ENCODE measurements at regions not wholly inside any gene's neighbourhood (a gene's known extent, or its start where the extent isn't known, plus 50 kb on each side); places are given as distances from the start of the nearest gene placed in this dataset.
A peak's percentile ranks its signal among the peaks of the same experiment; 100 is the strongest.

DNA sequence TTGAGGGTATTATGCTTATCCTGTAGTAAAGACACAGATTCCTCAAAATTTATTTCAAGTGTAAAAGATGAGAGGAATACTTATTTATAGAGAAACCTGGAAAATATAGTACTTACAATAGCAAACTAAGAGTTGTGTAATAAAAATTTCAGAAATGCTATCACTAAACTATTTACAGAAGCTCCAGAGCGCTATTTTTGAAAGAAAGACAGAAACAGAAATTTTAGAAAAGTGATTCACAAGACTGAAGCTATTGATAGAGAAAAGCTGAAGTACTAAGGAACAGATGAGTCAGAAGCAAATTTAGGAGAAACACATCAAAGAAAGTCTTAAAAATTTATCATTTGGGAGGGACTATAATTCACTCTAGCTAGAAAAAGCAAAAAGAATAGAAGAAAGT, 1174.2 kb downstream of the DIAPH3 start:
- Histone ChIP-seq H3K4me3 (no peak overlapping the region), H3K4me1 (replicated peaks) (no peaks in the 10 kb centered on the region), H3K36me3 (no peaks in the 10 kb centered on the region), H3K9me3 (no peaks in the 10 kb centered on the region), H3K27ac (no peak overlapping the region), H3K27me3 (replicated peaks; ENCODE audit: insufficient read depth) (no peaks in the 10 kb centered on the region)
- 93% methylated on average over 1 of the region's 1 CpG for WGBS
- intact Hi-C loops (cut with DNase I): no loop called here
- no peak for DNase-seq (ENCODE audit: low spot score)
- TF ChIP-seq, protein P1, sequence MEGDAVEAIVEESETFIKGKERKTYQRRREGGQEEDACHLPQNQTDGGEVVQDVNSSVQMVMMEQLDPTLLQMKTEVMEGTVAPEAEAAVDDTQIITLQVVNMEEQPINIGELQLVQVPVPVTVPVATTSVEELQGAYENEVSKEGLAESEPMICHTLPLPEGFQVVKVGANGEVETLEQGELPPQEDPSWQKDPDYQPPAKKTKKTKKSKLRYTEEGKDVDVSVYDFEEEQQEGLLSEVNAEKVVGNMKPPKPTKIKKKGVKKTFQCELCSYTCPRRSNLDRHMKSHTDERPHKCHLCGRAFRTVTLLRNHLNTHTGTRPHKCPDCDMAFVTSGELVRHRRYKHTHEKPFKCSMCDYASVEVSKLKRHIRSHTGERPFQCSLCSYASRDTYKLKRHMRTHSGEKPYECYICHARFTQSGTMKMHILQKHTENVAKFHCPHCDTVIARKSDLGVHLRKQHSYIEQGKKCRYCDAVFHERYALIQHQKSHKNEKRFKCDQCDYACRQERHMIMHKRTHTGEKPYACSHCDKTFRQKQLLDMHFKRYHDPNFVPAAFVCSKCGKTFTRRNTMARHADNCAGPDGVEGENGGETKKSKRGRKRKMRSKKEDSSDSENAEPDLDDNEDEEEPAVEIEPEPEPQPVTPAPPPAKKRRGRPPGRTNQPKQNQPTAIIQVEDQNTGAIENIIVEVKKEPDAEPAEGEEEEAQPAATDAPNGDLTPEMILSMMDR (IDR thresholded peaks at IDR 0.05): no peak
- TF ChIP-seq POLR2AphosphoS5 (IDR thresholded peaks at IDR 0.05) (no peak), POLR2A (IDR thresholded peaks at IDR 0.05) (no peak)

DNA sequence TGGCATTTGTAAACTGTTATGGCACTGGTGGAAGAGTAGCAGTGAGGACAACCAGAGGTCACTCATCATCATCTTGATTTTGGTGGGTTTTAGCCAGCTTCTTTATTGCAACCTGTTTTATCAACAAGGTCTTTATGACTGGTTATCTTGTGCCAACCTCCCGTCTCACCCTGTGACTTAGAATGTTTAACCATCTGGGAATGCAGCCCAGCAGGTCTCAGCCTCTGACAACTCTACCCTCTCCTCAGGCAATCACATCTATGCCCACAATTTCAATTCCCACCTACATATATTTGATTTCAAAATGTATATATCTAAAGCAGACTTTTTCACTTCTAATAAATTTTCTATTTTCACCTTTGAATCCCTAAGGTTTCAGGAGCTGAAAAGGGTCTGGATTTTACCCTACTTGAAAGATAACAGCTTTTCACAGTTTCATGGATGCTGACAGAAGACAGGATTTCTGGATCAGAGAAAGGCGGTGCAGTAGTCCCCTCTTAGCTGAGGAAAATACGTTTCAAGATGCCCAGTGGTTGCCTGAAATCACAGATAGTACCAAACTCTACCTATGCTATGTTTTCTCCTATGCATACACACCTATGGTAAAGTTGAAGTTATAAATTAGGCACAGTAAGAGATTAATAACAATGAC, 1171.8 kb downstream of the DIAPH3 start:
- no peaks in the 10 kb centered on the region for H3K36me3 ChIP-seq
- H3K4me1 ChIP-seq (replicated peaks): no peaks in the 10 kb centered on the region
- WGBS: 39% methylated on average over 3 of the region's 3 CpGs
- no peaks in the 10 kb centered on the region for H3K9me3 ChIP-seq
- no peak overlapping the region for H3K27ac ChIP-seq
- no peaks in the 10 kb centered on the region for H3K27me3 ChIP-seq (replicated peaks; ENCODE audit: insufficient read depth)
- TF ChIP-seq POLR2AphosphoS5 (IDR thresholded peaks at IDR 0.05) (no peak), POLR2A (IDR thresholded peaks at IDR 0.05) (no peak)
- TF ChIP-seq, protein P1 (IDR thresholded peaks at IDR 0.05): no peak
- no peak overlapping the region for H3K4me3 ChIP-seq
- intact Hi-C loops (cut with DNase I): no loop called here
- DNase-seq (ENCODE audit: low spot score): peak; percentile 6

DNA sequence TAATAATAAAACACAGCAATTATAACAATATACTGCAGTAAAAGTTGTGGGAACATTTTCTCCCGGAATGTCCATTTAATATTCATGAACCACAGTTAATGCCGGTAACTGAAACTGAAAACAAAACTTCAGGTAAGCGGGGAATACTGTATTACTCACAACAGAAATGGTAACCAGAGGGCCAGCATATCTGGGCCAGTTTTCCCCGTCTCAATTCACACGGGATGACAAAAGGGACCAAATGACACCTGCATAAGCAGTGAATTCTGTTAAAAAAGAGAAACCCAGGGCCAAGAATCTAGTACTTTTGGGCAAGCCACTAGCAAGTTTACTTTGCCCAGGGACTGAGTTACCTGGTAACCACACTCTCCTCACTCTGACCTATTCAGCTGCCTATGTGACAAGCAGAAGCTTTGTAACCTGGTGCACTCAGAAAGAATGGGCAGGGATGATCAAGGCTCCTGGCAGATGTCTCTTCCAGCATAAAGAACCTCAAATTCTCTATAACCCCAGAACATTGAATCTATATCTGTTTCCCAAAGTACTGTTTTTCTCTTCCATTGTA, 1171.2 kb downstream of the DIAPH3 start:
- intact Hi-C loops (cut with DNase I): no loop called here
- Histone ChIP-seq H3K9me3 (no peaks in the 10 kb centered on the region), H3K4me3 (no peak overlapping the region), H3K36me3 (no peaks in the 10 kb centered on the region), H3K27me3 (replicated peaks; ENCODE audit: insufficient read depth) (no peaks in the 10 kb centered on the region), H3K27ac (no peak overlapping the region), H3K4me1 (replicated peaks) (no peaks in the 10 kb centered on the region)
- TF ChIP-seq, protein P1 (IDR thresholded peaks at IDR 0.05): no peak
- TF ChIP-seq POLR2A (IDR thresholded peaks at IDR 0.05): no peak
- TF ChIP-seq POLR2AphosphoS5 (IDR thresholded peaks at IDR 0.05): no peak
- WGBS: 73% methylated on average over 5 of the region's 5 CpGs
- DNase-seq (ENCODE audit: low spot score): no peak

DNA sequence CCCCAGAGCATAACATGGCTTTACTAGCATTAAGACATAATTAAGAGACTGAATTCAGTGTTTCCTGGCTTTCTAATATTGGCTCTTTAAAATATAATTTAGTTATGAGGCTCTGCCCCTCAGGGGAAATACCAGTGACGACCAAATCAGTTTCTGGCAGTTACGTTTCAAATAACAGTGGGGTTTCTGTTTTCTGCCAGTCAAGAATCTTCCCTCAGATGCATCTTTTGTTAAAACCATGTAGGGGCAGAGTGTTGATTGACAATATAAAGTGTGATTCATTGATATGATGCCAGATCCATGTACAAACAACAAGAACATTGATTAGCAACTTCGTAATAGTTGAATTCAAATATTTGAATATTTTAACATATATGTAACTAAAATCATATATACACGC, 1169.7 kb downstream of the DIAPH3 start:
- Histone ChIP-seq H3K36me3 (no peaks in the 10 kb centered on the region), H3K4me3 (no peak overlapping the region), H3K27me3 (replicated peaks; ENCODE audit: insufficient read depth) (no peaks in the 10 kb centered on the region), H3K9me3 (no peaks in the 10 kb centered on the region), H3K4me1 (replicated peaks) (no peaks in the 10 kb centered on the region), H3K27ac (no peak overlapping the region)
- DNase-seq (ENCODE audit: low spot score): no peak
- intact Hi-C loops (cut with DNase I): no loop called here
- WGBS: 68% methylated on average over 4 of the region's 4 CpGs
- TF ChIP-seq, protein P1 (IDR thresholded peaks at IDR 0.05): no peak

DNA sequence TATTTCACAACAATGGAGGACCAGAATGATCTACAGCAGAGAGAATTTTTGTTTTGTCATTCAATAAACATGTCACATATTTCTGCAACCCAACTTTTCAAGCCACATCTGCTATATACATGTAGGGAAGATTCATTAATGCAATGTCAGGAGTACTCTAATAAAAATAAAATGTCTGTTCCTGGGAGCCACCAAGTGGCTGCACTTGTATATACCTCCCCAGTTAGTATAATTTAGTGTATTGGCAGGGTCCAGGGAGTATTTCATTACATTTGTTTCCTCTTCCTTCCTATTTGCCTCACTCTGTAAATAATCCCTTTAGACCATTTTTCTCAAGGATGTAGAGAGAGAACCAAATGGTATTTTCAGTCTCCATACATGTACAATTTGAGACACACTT, 1169.0 kb downstream of the DIAPH3 start:
- Histone ChIP-seq H3K4me1 (replicated peaks) (no peaks in the 10 kb centered on the region), H3K27me3 (replicated peaks; ENCODE audit: insufficient read depth) (no peaks in the 10 kb centered on the region), H3K4me3 (no peak overlapping the region), H3K27ac (no peak overlapping the region), H3K9me3 (no peaks in the 10 kb centered on the region), H3K36me3 (no peaks in the 10 kb centered on the region)
- intact Hi-C loops (cut with DNase I): no loop called here
- TF ChIP-seq POLR2A (IDR thresholded peaks at IDR 0.05): no peak
- TF ChIP-seq POLR2AphosphoS5 (IDR thresholded peaks at IDR 0.05): no peak
- TF ChIP-seq, protein P1 (IDR thresholded peaks at IDR 0.05): no peak
- DNase-seq (ENCODE audit: low spot score): no peak

Data from prostate gland (tissue), 2 donors.